ENCODE measurements at regions not wholly inside any gene's neighbourhood (a gene's known extent, or its start where the extent isn't known, plus 50 kb on each side); places are given as distances from the start of the nearest gene placed in this dataset.
A peak's percentile ranks its signal among the peaks of the same experiment; 100 is the strongest.
"Not testable (repeated sequence)": the region's sequence is repeated elsewhere in the genome, so short reads cannot be mapped to it uniquely, and the experiment has no call there.

GRCh38 chr17:21756856-21757619 is 64.7 kb downstream of the KCNJ18 start:
- ATAC-seq: no peak
- TF ChIP-seq PATZ1 (CRISPR knock-in tag; IDR thresholded peaks at IDR 0.05; ENCODE audit: borderline replicate concordance) (no peak), SNAI2 (CRISPR knock-in tag; IDR thresholded peaks at IDR 0.05) (no peak), ISL1 (CRISPR knock-in tag; IDR thresholded peaks at IDR 0.05) (no peak), PPARA (CRISPR knock-in tag; IDR thresholded peaks at IDR 0.05; ENCODE audit: borderline replicate concordance) (no peak), ARNTL (CRISPR knock-in tag; IDR thresholded peaks at IDR 0.05; ENCODE audit: borderline replicate concordance, low read depth) (no peak), BACH2 (CRISPR knock-in tag; IDR thresholded peaks at IDR 0.05; ENCODE audit: borderline replicate concordance) (no peak), ZC3H10 (CRISPR knock-in tag; IDR thresholded peaks at IDR 0.05) (no peak), ZFP3 (CRISPR knock-in tag; IDR thresholded peaks at IDR 0.05) (no peak), ZNF70 (CRISPR knock-in tag; IDR thresholded peaks at IDR 0.05) (no peak), CREB5 (CRISPR knock-in tag; IDR thresholded peaks at IDR 0.05; ENCODE audit: low read depth) (no peak), CSRNP3 (CRISPR knock-in tag; IDR thresholded peaks at IDR 0.05) (no peak)

GRCh38 chr17:21759636-21760035 is 67.3 kb downstream of the KCNJ18 start:
- ATAC-seq: not testable (repeated sequence)

GRCh38 chr17:21763738-21764340 is 71.5 kb downstream of the KCNJ18 start:
- not testable (repeated sequence) for ATAC-seq

GRCh38 chr17:21765651-21766290 is 73.4 kb downstream of the KCNJ18 start:
- 0 out of 3 replicates have a peak, but pooled peaks have one; percentile 3 for ATAC-seq

- ATAC-seq: not testable (repeated sequence)
Observed at GRCh38 chr17:21766565-21766964, 74.2 kb downstream of the KCNJ18 start.

GRCh38 chr17:21767162-21768156 is 75.1 kb downstream of the KCNJ18 start:
- ATAC-seq: not testable (repeated sequence)

GRCh38 chr17:21768244-21768643 is 75.9 kb downstream of the KCNJ18 start:
- not testable (repeated sequence) for ATAC-seq

GRCh38 chr17:21768729-21769462 is 76.6 kb downstream of the KCNJ18 start:
- not testable (repeated sequence) for ATAC-seq

- ATAC-seq: not testable (repeated sequence)
Observed at GRCh38 chr17:21769781-21770180, 77.5 kb downstream of the KCNJ18 start.

- ATAC-seq: peak; percentile 90
Observed at GRCh38 chr17:21770466-21771446, 78.4 kb downstream of the KCNJ18 start.

Data from SK-N-SH treated with all-trans-retinoic acid at 6 μM for 48 hours (cell line).